Stimulated activated CD4-positive, alpha-beta T cell treated with anti-CD3 and anti-CD28 coated beads, Interleukin-12 subunit alpha, Interleukin-12 subunit beta, amount 100 ng/mL, for 48 hours (primary cell): ENCODE measurements at regions not wholly inside any gene's neighbourhood (a gene's known extent, or its start where the extent isn't known, plus 50 kb on each side); places are given as distances from the start of the nearest gene placed in this dataset.
"Not testable (repeated sequence)": the region's sequence is repeated elsewhere in the genome, so short reads cannot be mapped to it uniquely, and the experiment has no call there.

Experiments
- DNase-seq, 3 donors: peaks; one replicate each; pipeline ENCODE4 v3.0.0-alpha.2; 2020; ENCODE audit warnings: low read depth in 2 of 3, low spot score in 1 of 3

GRCh38 chr7:25584112-25584938 lies 356.0 kb upstream of the NPVF start:
- no peak for DNase-seq

DNA sequence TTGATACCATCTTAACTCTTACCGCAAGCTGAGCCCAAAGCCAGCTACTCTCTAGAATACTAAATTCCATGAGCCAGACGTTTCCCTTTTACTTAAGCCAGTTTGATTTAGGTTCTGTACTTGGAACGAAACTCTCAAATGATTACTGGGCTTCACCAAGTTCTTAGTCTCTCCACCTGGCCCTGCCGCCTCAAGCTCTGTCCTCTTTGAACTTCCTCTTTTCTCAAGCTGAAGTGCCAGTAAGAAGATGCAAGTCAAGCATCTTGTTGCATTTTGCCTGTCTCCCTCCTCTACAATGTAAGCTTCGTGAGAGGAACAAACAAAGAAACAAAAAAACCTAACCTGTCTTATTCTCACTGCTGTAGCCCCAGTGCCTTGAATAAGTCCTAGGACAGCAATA lies 358.2 kb upstream of the NPVF start:
- no peak for DNase-seq

DNA sequence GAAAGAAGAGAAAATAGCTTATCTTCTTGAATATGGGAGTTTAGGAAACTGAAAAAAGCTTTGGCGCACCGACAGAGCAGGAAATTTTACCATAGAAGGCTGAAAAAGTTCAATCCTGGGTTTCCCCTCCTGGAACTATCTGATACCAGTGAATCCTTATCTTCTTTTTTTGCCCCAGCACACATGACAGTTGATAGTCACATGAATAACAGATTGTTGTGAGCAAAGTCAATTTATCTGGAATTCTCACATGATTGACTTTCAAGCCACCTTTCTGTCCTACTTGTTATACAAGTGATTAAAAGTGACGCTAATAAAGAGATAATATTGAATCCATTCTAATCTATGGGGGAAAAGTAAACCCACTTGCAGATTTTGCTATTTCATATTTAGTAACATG lies 365.8 kb upstream of the NPVF start:
- DNase-seq, result no peak

DNA sequence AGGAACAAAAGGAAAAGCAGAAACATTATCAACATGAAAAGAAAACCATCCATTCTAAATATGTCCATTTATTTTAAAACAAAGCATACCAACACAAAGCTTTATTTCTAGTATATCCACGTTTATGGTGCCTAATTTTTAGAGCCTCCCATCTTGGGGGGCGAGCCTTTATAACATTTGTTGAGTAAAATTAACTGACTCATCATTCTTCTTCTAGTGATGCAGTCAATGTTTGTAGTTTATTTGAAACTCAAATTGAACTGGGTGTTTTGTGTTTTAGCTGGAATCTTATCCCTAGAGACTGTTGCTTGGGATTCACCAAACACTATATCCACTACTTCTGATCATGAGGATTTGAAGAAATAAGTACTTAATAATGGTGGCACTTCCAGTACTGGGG lies 366.4 kb upstream of the NPVF start:
- no peak for DNase-seq

GRCh38 chr7:25595996-25596395 lies 367.7 kb upstream of the NPVF start:
- no peak for DNase-seq

GRCh38 chr7:25596443-25596842 lies 368.2 kb upstream of the NPVF start:
- DNase-seq, result no peak

- DNase-seq, result no peak
Observed at GRCh38 chr7:25597946-25598345, 369.7 kb upstream of the NPVF start.

GRCh38 chr7:25598765-25599164 lies 370.5 kb upstream of the NPVF start:
- DNase-seq, result no peak

DNA sequence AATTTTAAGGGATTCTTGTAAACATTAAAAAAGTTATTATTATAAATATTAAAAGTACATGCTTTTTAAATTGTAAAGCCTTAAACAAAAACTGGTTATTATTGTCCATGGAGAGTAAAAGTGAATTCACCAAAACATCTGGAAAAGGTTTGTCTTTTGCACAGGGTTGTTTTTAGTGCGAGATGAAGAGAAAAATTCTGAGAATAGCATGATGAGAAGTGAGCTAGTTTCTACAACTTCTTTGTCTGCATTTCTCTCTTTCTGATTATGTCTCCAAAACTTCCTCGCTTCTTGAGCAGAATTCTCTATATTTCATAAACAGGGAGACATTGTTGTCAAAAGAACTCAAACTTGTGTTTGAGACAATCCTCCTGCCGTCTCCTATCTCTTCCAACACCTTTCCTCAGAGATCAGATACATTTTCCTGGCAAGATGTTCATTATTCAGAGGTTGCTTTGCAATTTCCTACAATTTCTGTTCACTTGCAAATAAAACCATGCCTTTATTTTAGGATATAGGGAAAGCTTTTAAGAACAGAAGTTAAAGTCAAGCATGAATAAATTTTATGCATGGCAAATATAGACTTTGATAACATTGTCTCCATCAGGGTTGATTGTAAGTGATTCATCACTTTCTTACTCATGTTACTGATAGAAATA lies 372.1 kb upstream of the NPVF start:
- DNase-seq, result no peak

DNA sequence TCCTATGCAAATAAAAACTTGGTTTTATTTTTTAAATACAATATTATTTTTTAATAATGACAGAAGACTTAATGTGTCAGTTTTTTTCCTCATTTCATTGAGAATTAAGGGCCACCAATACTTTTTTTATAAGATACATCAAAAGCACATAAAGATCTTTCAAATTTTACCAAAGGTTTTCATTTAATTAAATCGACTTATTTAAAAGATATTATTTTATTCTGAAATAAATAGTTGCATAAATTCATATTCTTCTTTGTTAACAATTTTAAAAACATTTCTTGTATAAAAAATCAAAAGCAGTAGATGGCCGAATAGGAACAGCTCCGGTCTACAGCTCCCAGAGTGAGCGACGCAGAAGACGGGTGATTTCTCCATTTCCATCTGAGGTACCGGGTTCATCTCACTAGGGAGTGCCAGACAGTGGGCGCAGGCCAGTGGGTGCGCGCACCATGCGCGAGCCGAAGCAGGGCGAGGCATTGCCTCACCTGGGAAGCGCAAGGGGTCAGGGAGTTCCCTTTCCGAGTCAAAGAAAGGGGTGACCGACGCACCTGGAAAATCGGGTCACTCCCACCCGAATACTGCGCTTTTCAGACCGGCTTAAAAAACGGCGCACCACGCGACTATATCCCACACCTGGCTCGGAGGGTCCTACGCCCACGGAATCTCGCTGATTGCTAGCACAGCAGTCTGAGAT lies 374.6 kb upstream of the NPVF start:
- DNase-seq, result not testable (repeated sequence)

DNA sequence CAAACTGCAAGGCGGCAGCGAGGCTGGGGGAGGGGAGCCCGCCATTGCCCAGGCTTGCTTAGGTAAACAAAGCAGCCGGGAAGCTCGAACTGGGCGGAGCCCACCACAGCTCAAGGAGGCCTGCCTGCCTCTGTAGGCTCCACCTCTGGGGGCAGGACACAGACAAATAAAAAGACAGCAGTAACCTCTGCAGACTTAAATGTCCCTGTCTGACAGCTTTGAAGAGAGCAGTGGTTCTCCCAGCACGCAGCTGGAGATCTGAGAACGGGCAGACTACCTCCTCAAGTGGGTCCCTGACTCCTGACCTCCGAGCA lies 375.1 kb upstream of the NPVF start:
- not testable (repeated sequence) for DNase-seq

DNA sequence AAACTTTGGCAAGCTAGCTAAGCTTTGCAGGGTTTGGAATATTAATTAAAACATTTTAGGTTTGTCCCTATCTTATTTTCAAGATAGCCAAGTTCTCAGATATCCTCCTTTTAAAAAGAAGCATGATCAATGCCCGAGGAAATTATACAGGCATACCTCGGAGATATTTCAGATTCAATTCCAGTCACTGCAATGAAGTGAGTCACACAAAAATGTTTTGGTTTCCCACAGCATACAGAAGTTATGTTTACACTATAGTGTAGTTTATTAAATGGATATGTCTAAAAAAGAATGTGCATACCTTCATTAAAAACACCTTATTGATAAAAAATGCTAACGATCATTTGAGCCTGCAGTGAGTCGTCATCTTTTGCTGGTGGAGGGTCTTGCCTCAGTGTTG lies 382.9 kb upstream of the NPVF start:
- no peak for DNase-seq

DNA sequence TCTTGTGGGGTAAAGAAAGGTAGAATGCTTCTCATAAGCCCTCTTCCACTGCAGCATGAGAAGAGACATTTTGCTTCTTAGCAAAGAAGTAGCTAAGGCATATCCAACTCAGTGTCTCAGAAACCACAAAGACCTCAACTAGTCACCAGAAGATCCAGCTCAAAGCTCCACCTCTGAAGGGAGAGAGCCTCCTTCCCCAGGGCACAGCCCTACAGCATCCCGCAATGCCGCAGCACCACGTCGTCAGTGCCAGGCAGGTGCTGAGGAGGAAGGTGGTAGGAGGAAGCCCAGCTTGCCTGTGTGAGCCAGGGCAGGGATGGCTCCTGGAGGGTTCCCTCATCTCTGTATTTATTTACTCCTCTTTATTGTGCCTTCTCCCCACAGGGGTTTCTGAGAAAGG lies 385.6 kb upstream of the NPVF start:
- no peak for DNase-seq

- DNase-seq, result no peak
Observed at GRCh38 chr7:25614415-25614814, 386.1 kb upstream of the NPVF start.

DNA sequence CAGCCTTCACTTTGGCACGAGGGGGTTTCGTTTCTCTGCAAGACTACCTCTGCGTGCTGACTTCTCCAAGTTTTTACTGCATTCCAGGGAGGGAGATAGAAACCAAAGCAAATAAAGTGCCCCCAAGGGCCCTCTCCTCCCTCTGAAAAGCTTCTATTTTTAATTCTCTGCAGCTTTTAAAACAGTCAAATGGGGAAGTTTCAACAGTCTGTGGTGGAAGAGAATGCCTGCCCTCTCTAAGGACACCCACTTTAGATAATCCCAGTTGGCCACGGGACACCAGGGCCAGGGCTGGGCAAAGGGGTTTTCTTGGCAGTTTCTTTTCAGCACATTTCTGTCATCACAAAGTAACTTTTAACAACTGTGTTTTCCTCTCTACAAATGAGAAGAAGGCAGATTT lies 386.7 kb upstream of the NPVF start:
- DNase-seq, result no peak

- no peak for DNase-seq
Observed at GRCh38 chr7:25615593-25615992, 387.3 kb upstream of the NPVF start.

- no peak for DNase-seq
Observed at GRCh38 chr7:25617214-25617613, 388.9 kb upstream of the NPVF start.

DNA sequence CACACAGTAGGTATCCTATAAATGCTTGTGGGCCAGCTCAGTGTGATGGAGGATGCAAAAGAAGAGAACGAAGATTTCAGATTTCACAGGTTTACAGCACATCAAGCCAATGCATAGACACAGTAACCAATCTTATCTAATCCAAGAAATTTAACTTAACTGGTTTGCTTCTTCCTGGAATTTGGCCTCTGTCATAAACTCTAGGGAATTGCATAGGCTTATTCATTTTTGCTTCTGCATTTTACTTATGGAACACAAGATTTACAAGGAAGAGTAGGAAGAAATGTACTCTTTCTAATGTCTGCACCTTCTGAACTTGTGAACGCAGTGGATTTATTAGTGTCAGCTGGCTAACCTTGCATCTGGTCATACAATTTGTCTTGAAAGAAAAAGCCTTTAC lies 389.4 kb upstream of the NPVF start:
- no peak for DNase-seq

DNA sequence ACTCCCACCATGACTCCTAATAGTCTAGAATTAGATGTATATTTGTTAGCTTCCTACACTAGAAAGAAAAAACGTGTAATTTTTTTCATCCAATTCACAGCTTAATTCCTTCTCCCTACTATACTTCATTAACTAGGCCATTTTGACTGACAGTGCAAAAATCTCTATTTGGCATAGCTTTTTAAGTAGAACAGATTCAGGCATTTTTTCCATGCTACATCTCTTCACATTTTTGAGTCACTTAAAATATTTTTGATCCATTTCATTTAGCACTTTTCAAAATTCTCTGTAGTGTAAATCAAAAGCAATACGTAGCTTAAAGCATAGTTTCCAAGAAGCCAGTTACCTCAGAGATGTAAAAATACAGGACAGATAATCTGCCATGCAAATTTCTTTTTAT lies 391.1 kb upstream of the NPVF start:
- no peak for DNase-seq

DNA sequence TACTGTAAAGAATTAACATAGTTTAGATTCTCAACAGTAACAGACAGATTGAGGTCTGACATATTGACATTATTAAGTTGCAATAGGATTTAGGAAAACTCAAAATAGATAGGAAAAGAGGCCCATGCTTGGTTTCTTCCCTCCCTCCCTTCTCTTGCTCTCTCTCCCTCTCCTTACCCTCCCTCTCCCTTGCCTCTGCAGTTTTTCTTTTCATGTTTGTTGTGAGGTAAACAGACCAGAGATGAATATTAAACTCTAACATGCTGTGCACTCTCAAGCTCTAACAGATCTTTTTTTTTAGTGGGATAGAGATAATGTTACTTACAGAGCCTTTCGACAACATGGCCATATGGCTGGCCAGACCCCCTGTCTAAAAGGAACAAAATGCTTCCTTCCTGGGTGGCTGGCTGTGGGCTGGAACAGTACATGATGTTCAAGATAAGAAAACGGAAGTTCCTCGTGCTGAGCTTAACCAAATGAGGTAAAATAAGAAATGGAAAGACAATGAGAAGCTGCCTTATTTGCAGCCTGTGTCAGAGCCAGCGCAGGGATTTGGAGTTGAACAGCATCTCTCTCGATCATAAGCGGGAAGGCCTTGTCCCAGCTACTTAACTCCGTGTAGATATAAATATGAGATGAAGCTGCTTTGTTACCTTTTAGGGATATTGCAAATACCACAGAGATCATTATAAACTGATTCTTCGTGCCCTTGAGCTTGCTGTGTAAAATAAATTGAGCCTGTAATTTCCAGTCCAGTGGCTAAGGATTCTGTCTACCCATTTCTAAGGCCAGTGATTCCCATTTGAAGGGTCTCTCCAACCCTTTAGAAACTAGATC lies 391.9 kb upstream of the NPVF start:
- DNase-seq, result no peak

GRCh38 chr7:25621993-25622392 lies 393.7 kb upstream of the NPVF start:
- DNase-seq, result no peak

GRCh38 chr7:25622695-25623094 lies 394.4 kb upstream of the NPVF start:
- DNase-seq, result no peak
